Right hindlimb (tissue), 1 donor: ENCODE measurements at regions not wholly inside any gene's neighbourhood (a gene's known extent, or its start where the extent isn't known, plus 50 kb on each side); places are given as distances from the start of the nearest gene placed in this dataset.

Experiments used
- DNase-seq: peaks from one replicate; pipeline ENCODE4 v3.0.0-alpha.2; 2018

DNA sequence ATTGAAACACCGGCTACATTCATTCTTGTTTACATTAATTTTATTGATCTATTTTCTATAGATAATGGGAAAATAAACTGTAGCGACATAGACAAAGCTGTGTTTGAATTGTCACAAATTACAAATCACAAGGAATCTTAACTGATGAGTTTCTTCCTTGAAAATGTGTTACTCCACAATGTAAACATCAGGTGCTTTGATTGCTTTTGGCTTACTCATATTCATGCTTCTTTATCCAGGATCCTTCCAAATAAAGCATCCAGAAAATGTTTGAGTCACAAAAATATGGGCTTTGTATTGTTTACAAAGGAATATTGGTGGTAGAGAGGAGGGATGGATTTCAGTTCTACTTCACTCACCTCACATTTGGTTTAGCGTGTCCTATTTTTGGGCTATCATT, 64.0 kb downstream of the BMP2 start:
- DNase-seq: no peak

- no peak for DNase-seq
Measured at GRCh38 chr20:6832811-6833210, 65.3 kb downstream of the BMP2 start.

- DNase-seq: no peak
Measured at GRCh38 chr20:6835609-6836008, 68.1 kb downstream of the BMP2 start.

DNA sequence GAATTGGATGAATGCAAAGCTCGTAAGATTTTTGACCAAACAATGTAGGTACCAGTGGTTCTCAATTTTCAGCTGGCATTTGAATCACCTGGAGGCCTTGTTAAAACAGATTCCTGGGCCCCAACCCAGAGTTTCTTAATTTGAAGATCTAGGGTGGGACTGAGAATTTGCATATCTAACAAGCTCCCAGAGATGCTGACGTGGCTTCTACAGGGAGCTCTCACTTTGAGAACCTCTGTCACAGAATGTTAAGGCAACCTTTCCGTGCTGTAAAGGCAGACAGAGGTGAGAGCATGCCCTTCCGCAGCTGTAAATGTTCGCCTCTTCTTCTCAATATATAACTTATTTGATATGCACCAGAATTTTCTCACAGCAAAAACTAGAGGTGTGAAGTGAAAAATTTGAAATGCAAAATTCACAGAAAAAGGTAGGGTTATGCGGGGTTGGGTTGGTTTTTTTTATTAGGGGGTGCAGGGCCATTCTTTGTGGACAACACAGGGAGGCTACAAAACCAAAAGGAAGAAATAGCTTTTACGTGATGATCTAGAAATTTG, 69.4 kb downstream of the BMP2 start:
- DNase-seq: no peak

GRCh38 chr20:6837730-6838129, 70.2 kb downstream of the BMP2 start:
- DNase-seq: no peak

DNA sequence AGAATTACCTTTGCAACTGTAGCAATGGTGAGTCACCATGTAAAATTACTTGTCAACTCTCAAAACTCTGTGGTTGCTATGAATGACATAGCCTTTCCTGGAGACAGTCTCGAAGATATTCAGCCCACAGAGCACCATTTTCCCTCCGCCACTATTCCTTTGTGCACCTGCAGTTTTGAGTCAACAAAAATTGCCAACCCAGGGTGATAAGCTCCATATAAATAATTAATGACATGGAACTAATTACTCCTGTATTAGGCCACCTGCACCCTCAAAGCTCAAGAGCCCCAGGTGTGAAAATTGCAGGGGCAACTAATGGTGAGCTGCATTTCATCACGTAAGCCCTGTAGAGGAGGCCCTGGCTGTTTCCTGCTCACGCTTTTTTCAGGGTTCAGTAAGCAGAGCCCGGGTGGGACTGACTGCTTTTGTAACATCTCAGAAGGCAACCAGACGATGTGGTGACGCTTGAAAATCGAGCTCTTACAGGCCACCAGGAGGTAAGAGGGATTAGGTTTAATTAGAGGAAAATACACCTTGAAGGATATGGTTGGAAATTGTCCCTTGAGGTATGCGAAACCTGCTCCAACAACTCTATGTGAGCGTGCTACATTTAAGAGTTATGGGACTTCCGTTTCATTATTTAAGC, 70.8 kb downstream of the BMP2 start:
- DNase-seq: no peak

GRCh38 chr20:6841128-6841527, 73.6 kb downstream of the BMP2 start:
- DNase-seq: no peak

DNA sequence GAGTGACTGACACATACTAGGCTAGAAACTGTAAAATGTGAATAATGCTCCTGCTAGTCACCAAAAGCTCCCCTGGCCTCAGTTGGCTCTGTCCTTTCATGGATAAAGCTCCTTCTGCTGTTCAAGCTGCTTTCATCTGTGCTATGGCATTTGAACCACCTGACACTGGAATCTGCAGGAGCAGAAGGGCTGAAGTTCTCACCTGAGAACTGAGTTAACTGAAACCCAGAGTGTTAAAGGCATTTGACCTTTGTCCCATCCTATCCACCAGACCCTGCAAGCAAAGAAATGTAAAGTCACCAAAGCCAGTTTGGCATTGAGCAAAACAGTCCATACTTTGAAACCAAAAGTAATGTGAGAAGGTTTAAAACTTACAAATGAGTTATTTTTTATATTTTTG, 77.7 kb downstream of the BMP2 start:
- no peak for DNase-seq

DNA sequence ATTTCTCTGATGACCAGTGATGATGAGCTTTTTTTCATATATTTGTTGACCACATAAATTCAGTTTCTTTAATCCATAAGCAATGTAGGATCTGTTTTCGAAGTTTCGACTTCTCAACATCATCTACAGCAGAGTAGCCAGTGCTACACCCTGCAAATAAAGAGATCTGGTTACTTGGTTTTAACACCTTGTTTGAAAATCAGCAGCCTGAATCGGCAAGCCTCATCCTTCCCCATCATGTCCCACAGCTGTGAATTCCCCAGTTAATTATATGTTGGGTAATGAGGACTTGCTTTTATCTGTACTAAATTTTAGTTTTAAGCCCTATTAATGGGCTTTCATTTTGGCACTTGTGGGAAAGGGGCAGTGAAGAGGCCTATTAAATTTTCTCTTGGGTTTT, 80.6 kb downstream of the BMP2 start:
- no peak for DNase-seq

- no peak for DNase-seq
Measured at GRCh38 chr20:6848992-6849391, 81.5 kb downstream of the BMP2 start.

DNA sequence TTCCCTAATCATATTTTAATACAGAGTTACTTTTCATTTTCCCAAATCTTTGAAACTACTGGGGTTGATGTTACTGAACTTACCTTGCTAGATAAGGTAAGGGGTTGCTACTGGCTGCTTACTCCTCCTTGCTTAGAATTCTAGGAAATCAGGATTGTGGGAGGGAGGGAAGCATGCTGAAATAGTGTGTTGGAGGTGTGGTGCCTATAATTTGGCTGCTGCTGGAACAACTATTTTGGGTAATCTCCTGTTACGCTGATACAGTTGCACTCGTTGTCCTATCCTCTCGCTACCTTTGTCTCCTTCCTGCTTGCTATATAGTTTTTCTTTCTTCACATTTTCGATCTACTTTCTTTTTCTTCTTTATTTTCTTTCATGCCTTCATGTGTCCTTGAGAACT, 83.7 kb downstream of the BMP2 start:
- DNase-seq: no peak

DNA sequence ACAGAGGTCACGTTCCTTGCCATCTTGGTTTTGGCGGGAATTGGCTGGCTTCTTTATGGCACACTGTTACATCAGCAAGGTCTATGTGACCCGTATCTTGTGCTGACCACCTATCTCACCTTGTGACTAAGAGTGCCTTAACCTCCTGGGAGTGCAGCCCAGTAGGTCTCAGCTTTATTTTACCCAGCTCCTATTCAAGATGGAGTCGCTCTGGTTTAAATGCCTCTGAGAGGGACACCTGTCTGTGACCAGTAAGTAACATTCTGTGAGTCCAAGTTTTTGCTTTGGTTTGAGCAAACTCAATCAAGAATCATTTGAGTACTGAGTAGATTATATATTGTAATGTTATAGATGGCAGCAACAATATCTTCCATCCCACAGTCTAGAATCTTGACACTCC, 85.0 kb downstream of the BMP2 start:
- DNase-seq: no peak

DNA sequence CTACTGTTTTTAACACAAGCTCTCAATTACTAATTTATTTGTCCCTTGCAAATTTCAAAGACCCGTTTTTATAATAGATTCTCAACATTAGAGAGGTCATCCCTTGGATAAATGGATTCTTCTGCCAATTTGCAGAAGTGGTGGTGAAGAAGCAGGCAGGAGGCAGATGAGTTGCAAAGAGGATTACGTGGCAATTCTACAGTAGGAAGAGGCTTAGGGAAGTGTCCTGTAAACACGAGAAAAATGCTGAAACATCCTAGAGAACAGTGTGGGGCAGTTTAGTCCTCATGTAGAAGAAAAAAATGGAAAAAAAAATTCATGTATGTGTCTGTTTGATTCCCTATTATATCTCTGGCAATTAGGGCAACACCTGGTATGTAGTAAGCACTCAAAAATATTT, 87.6 kb downstream of the BMP2 start:
- no peak for DNase-seq

GRCh38 chr20:6855796-6856195, 88.3 kb downstream of the BMP2 start:
- no peak for DNase-seq

DNA sequence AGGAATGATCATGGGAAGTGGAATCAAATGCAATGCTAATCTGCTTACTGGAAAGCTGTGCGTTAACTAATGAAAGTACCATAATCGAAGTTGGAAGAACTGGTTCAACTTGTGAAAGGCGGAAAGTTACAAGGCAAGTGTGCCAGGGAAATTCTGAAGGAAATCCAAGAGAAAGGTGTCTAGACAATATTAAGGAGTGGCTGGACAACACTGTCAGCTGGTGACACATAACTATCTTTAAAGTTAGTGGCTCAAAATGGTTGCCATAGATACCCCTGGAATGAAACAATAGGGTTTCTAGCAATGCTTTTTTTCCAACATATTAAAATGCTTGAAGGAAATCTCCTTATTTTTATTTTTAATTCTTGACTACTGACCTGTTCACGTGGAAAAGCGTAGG, 90.4 kb downstream of the BMP2 start:
- no peak for DNase-seq

DNA sequence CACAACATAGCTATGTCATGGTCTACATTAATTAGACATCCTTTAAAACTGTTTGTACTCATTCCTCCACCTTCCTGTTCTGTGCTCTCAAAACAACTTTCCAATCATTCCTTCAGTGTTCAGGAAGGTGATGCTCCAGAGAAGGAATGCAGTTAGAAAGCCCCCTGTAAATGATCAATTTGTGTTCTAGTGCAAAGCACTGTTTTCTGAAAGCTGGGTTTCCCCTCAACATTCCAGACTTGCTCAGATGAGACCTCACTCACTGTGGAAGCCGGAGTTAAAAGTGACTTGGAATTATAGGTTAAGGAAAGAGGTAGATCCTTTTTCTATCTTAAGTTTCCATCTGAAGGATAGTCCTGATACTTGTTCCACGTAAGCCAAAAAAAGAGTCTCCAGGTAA, 95.9 kb downstream of the BMP2 start:
- DNase-seq: no peak

GRCh38 chr20:6863798-6864201, 96.3 kb downstream of the BMP2 start:
- DNase-seq: peak; percentile 40

DNA sequence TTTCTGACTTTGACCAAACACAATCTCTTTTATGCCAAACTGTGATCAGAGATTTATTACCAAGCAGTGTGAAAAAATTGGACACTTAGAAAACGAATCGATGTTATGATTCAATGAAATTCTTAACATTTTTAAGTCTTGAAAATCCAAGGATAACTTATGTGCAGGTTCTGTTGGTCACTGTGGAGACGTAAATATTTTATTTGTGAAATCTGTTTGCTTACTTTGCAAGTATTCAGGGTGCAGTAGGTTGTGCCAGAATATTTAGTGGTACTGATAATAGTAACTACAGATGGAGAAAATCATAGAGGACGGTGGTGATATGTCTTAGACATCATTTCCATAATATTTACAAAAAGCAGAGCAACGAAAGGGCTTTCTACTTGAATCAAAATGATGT, 97.3 kb downstream of the BMP2 start:
- DNase-seq: no peak

- no peak for DNase-seq
Measured at GRCh38 chr20:6866741-6867140, 99.3 kb downstream of the BMP2 start.

GRCh38 chr20:6868861-6869260, 101.4 kb downstream of the BMP2 start:
- peak; percentile 67 for DNase-seq

DNA sequence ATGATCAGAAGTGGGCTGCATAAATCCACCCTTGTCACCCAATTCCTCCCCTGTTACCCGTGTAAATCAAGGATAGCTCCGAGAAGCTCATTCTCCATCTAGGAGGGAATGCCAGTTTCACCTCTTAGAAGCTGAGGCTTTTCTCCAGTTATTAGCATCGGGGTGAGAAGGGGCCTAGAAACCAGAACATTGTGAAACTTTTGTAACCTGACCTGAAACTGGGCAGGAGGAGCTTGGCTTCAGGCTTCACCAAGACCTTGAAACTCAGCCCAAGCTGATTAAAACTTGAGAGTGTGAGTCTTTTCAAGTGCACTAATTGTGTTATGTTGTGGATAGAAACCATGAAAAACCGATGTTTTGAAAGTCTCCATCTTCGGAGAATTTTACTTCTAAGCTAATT, 103.1 kb downstream of the BMP2 start:
- no peak for DNase-seq

GRCh38 chr20:6877633-6878032, 110.1 kb downstream of the BMP2 start:
- no peak for DNase-seq

DNA sequence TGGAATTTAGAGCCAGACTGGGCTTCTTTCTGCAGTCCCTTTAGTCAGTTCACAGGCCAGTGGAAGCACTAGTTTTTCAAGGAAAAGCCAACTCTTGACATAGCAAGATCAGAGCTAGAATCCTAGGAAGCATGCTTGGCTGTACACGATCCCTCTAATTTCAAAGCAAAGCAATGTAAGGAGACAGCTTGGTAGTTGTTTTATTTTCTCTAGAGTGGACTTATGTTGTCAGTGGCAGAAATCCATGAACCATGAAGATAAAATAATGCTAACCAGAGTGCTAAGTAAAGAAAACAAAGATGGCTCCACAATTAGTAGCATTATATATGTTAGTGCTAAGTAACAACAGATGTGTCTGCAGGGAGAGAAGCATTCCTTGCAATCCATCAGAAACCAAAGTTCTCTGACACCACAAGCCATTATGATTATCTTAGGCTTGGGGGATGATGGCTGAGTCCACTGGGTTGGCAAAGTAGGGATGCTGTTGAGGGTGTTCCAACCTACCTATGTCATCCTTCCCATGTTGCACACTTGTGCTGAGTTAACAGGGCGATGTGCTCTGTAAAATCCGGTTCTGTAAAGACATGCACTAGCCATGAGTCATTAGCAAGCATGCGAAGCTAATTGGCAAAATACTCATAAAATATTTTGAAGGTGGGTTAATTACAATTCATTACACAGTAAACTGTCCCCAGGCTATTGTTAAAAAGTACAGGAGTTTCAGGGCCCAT, 115.2 kb downstream of the BMP2 start:
- peak; percentile 27 for DNase-seq

DNA sequence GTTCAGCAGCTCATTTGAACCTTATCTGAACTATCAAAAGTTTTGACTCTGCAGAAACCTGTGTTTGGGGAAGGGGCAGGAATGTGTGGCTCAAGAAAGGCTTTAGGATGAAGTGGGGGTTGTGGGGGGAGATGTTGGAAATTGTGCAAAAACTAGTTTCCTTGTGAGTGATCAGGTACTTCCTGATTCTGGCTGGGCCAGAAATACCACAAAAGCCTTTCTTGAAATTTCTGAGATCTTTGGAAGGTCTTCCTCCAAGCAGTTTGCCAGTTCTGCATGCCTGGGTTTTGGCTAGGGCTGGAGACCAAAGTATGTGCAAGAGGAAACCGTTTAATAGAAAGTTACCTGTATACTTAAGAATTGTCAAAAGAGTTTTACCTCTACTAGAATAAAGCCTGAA, 116.6 kb downstream of the BMP2 start:
- DNase-seq: no peak
